Hepatic stellate cell (primary cell): ENCODE measurements at regions not wholly inside any gene's neighbourhood (a gene's known extent, or its start where the extent isn't known, plus 50 kb on each side); places are given as distances from the start of the nearest gene placed in this dataset.

Experiments used
- DNase-seq: peaks from one replicate; pipeline ENCODE4 v3.0.0; 2011; ENCODE audit warnings: low spot score

DNA sequence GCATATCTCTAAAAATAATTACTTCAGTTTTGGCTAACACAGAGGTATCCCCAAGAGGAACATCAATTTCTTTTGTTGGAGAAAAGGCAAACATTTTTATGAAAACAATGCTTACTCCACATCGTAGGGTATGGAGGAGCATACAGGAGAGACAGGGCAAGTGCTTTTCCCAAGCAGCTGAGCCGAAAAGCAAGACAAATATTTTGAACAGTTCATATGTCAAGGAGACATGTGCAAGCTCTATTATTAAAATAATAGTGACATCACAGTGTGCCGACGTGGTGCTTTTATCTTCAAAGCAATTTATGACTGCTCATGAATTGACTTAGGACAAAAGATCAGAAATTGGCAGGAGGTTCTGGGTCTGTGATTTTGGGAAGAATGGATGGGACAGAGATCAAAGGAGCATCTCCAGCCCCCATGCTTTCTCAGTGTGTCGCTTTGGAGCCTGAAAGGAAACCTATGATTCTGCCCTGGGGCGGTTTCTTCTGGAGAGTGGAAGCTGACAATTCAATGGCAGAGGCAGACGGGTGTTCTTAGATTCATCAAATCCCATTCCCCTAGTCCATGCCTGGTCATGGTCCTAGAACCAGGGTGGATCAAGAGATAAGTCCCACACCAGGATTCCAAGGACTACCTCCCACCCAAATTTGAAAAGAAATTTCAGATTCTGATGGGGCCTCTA is 97.1 kb downstream of the JCAD start:
- no peak for DNase-seq

GRCh38 chr10:29961351-29961750 is 98.0 kb downstream of the JCAD start:
- DNase-seq = no peak

DNA sequence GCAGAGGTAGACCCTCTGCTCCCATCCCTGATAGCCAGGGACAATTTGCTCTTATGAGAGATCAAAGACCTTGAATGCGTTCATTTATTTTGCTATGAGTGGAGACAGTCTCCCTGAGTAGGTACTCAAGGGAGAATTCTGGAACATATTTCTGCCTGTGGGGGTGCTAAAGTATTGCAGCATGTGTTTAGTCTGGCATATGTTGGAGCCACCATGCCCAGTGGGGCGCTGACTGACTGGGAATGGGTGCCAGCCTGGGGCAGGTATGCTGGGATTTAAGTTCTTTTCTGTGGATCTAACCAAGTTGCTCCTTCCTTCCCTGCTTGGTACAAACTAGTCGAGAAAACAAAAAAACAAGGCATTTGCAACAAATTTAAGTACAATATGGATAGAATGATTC is 99.1 kb downstream of the JCAD start:
- DNase-seq = no peak

GRCh38 chr10:29959586-29959985 is 99.8 kb downstream of the JCAD start:
- DNase-seq = no peak

DNA sequence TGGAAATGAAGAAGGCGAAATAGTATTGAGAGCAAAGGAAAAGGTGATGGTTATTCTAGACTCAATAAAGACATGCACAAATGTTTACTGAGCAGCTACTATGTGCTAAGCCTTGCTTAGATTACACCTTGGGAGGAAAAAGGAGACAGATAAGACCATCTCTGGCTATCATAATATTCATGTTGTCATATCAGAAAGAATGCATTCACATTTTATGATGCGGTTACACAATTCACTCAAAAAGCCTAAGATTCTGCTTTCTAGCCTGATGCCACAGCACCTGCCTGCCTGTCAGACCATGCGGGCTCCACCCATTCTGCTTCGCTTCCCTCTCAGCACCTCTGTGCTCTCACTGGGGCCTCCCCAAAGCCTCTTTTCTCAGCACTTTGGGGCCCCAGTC is 100.9 kb downstream of the JCAD start:
- DNase-seq = no peak

DNA sequence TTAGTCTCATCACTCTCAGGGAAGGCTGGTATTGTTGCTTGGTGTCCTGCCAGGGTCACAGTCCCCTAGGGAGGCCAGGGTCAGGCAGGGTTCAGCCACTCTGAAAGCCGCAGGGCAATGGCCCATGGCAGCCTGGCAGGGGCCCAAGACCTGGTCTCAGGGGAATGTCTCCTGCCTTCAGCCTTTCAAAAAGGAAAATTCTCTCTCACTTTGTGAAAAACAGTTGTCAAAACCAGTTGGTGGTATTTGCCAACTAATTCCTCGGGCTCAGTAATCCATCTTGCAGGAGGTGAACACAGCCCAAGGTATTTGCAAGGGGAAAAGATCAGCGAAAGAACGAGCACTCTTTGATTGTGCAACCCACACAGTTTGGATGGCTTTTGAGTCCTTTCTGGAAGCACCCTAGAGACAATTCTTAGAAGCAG is 101.5 kb downstream of the JCAD start:
- peak; percentile 33 for DNase-seq

- no peak for DNase-seq
These were observed 102.2 kb downstream of the JCAD start for GRCh38 chr10:29957236-29957635.

DNA sequence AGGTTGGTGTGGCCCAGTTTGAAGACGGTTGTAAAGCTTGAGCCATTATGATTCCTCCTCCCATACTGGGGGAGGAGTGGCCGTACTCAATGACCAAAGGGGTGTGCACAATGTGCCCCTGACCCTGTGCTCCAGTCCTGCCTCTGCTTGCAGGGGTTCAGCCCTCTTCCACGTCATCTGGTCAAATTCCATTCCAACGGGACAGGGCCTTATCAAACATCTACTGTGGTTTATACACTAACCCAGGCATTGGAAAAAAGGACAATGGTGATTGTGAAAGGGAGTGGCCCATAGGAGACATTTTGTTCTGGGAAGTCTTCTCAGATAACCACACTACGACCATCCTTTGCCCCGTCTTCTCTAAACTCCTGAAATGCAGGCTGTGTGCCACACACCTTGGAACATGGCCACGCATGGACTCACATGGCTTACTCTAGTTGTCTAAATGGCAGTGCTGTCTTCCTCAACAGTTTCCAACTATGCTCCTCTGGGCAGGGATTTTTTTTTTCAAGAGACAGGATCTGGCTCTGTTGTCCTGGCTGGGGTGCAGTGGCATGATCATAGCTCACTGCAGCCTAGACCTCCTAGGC is 103.0 kb downstream of the JCAD start:
- no peak for DNase-seq

DNA sequence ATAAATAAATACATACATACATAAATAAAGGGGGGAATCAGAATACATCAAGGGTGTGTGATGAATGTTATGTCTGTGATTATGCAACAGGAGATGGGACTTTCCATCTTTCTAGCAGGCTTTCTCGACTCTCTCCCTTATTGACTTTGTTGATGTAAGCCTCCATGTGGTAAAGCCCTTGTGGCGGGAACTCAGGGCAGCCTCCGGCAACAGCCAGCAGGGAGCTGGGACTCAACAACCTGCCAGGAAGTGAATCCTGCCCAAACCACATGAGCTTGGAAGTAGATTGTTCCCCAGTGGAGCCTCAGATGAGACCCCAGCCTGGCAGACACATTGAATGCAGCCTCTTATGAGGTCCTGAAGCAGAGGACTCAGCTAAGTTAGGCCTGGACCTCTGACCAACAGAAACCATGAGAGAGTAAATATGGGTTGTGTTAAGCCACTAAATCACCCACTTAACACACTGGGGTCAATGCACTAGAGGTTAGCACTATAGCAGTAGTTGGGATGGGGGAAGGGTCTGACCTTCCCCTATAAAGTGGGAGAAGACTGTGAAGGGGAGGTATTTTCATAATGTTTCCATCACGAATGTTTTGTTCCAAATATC is 104.0 kb downstream of the JCAD start:
- no peak for DNase-seq

GRCh38 chr10:29951441-29951931 is 107.9 kb downstream of the JCAD start:
- DNase-seq = no peak

DNA sequence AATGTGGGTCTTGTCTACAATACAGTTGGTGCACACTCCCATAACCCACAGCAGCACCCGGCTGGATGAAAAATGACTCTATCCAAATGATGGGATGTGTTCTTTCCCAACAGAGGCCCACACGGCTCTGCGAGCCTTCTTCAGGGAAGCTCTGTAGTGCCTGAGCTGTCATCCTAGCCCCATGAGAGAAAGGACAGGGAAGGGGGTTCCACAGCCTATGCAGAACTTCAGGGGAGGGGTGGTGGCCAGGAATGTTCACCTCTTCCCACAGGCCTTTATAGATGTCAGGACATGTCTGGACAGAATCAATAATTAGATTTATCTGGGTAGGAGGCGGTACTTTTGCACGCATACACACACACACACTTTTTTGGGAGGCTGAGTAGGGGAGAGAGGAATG is 109.0 kb downstream of the JCAD start:
- no peak for DNase-seq

- DNase-seq = peak; percentile 73
These were observed 109.9 kb downstream of the JCAD start for GRCh38 chr10:29949411-29950011.

GRCh38 chr10:29948881-29949355 is 110.5 kb downstream of the JCAD start:
- DNase-seq = no peak

- no peak for DNase-seq
These were observed 111.7 kb downstream of the JCAD start for GRCh38 chr10:29947701-29948060.

GRCh38 chr10:29946953-29947700 is 112.3 kb downstream of the JCAD start:
- peak; percentile 67 for DNase-seq

- DNase-seq = no peak
These were observed 112.8 kb downstream of the JCAD start for GRCh38 chr10:29946614-29946952.

GRCh38 chr10:29941476-29941875 is 117.9 kb downstream of the JCAD start:
- no peak for DNase-seq

GRCh38 chr10:29932991-29933390 is 126.4 kb downstream of the JCAD start:
- no peak for DNase-seq

- no peak for DNase-seq
These were observed 127.6 kb downstream of the JCAD start for GRCh38 chr10:29931833-29932232.

DNA sequence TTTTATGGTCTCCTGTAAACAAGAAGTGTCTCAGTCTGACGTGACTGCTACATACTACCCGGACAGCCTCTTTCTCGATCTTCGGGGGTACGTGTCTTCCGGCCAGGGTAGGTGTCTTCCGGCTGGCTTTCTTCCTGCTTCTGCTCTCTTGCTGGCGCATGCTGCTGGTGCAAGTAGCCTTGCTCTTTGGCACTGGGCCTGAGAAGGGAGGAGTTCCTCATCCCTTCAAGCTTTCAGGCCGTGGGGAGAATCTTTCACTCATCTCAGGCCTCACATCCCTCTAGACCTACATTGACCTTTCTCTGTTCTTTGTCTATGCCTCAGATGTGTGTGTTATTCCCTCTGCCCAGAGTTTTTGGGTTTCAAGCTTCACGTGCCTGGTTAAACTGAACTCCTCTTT is 130.4 kb downstream of the JCAD start:
- DNase-seq = no peak

GRCh38 chr10:29926693-29927048 is 132.7 kb downstream of the JCAD start:
- DNase-seq = no peak
